Right forelimb (tissue), 1 donor: ENCODE measurements at regions not wholly inside any gene's neighbourhood (a gene's known extent, or its start where the extent isn't known, plus 50 kb on each side); places are given as distances from the start of the nearest gene placed in this dataset.

Source experiments
- DNase-seq: peaks from one replicate; pipeline ENCODE4 v3.0.0-alpha.2; 2018

DNA sequence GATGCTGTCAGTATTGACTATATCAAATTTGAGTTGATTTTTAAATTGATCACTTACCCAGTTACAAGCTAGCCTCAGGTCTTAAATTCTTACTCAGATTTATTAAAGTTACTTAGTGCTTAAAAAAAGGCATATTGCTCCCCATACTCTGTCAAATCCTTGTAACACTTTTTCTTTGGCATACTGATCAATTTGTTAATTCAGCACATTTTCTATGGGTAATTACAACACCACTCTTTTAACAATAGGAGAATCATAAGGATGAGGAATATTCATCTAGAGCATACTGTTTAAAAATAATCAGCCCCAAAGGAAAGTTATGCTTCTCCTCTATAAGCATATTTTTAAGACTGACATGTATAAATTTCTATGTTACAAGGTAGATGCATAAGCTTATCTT is 482.5 kb downstream of the PABPC4L start:
- no peak for DNase-seq

DNA sequence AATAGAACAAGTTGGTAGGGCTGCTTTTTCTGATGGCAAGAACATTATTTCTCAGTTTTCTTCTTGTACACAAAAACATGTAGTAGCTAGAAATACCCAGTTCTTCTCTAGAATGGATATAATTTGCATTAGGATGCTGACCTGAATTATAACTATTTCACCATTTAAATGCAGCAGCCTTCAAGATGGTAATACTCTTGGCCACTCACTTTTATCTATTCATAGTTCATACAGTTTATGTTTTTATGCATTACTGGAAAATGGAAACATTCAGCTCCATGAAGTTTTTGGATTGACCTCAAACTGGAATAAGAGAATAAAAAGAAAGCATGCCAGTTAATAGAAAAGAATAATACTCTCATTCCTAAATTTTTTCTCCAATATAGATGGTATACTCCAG is 487.4 kb downstream of the PABPC4L start:
- DNase-seq, result no peak

DNA sequence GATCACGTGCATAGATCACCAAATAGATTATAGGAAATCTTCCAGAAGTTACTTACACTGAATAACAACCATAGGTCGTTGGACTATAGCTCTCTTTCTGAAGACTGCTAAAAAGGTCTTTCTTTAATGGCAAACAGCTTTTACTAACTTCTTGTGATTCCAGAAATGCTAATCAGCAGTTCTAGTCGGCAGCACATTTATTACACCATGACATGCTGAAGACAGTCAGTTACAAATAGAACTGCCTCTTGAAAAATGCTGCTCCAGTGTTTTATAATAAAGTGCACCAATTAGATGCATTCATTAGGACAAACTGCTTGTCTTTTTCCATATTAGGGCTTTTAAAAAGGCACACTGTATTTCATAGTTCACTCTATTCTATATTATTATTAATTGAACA is 488.2 kb downstream of the PABPC4L start:
- no peak for DNase-seq

DNA sequence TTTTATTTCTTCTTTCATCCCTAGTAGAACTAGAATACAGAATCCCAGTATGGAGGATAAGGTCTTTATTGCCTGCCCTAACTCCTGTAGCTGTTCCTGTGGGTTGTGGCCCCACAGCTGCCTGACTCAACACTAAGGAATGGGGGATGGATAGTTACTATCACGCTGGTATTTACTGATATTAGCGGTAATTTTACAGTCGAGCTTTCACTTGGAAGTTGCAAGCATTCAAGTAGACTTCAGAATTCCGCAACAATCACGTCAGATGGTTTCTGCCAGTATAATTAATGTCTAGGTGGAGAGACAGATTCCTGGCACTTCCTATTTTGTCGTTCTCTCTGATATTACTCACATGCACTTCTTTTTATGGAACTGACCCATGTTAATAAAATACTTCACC is 489.8 kb downstream of the PABPC4L start:
- no peak for DNase-seq

DNA sequence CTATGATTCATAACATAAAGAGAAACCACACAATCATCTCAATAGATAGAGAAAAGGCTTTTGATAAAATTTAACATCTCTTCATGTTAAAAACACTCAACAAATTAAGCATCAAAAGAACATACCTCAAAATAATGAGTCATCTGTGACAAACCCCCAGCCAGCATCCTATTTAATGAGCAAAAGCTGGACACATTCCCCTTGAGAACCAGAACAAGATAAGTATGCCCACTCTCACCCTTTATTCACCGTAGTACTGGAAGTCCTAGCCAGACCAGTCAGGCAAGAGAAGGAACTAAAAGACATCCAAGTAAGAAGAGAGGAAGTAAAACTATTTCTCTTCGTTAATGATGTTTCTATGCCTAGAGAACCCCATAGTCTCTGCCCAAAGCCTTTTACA is 507.2 kb downstream of the PABPC4L start:
- DNase-seq, result no peak

DNA sequence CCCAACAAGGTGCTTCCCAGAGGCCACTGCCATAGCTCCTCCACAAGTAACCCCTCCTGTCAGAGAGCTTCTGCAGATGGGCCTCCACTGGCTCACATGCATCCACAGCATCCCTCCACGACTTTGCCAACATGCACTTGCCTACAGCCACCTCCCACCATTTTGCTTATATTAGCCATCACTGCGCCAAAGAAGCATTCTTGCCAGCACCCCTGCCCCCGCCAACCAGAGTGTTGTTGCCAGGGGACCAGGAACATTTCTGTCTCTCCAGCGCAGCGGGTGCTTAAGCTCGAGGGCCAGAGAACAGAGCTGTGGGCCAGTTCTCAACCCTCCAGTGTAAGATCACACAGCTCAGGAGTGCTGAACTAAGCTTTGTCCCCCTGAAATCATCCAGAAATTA is 517.6 kb downstream of the PABPC4L start:
- no peak for DNase-seq

DNA sequence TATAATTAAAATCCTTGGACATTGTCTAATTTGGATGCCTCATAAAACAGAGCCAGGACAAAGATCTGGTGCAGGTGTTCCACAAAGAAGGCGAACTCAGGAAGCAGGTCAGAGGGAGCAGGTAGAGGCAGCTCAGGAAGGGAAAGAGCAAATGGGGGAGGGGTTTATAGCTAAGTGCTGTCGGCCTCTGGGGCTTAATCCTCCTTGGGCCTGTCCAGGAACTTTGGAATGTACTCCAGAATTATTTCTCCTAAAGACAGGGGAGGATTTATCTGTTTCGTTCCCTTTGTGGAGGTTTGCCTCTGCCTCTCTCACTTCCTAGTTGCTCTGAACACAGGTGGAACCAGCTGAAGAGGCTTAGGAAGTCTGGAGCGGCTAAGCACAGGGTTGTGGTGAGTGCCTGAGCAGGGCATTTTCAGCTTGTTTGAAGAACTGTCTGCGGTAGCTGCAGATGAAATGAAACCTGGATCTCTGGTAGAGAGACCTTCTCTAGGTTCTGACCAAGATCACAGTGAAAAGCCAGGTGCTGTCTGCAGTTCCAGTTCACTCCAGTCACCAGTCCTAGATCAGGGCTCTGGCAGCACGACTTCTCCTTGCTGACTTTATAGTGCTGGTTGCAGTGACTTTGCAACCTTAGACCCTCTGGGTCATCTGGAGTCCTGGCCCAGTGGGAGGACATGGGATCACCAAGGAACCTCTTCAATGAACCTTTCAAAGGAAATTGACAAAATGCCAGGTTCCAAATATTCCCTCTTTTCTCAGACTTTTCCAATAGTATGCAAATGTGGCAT is 519.2 kb downstream of the PCDH10 start:
- DNase-seq, result no peak

DNA sequence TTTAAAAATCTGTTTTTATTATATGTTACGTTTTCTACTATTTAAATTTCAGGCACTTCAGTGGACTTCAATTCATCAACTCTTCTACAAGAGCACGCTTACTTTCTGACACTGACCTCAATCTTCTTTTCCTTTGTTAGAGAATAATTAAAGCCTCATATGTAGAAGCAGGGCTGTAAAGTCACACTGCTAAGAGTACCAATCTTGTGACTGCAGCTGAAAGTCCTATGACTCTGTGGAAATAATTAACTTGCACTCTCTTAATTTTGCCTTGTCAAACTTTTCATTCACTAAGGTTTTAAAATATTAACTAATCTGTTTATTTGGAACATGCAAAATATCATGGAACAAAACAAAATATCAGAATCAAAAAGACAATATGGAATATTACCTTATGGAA is 498.1 kb downstream of the PCDH10 start:
- DNase-seq, result no peak

DNA sequence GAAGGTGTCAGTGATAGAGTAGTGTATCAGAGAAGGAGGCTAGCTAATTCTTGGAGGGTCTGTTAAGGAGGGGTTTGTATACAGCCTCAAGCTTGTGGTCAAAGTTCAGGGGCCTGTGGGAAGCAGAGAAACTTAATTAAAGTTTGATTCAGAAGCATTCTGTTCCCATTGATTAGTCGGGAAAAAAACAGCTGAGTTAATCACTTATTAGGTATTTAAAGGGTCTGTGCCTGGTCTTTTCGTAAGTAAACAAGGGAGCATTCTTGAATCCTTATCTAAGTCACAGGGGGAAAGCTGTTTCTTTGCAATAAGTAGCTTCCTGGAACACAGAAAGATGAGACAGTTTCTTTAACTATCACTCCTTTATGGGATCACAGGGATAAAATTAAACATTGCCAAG is 492.1 kb downstream of the PCDH10 start:
- DNase-seq, result no peak

DNA sequence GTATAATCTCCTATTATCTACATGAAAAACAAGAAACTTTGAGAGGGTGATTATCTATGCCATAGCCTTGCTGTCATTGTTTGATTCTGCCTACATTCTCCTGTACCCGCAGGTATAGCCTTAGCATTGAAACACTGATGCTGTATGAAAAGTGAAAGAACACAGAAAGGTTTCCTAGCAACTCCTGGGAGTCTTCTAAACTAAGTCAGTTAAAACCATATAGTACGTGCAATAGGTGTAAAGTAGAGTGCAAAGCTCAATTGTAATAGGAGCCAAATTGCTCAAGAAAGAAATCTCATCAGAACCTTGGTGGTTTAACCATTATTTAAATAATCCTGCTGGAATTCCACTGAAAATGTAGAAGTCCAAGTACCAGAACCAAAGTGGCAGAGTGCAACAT is 489.7 kb downstream of the PCDH10 start:
- no peak for DNase-seq

DNA sequence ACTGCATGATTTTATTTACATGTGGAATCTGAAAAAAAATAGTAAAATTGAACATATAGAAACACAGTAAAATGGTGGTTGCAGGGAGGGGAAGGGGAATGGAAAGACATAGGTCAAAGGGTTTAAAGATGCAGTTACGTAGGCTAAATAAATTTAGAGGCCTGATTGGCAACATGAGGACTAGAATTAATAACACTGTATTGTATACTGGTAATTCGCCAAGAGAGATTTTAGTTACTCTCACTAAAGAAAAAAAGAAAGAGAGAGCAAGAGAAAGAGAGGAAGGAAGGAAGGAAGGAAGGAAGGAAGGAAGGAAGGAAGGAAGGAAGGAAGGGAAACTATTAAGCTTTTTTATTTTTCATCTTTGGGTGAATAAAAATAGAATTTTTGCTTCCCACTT is 488.1 kb downstream of the PCDH10 start:
- no peak for DNase-seq

DNA sequence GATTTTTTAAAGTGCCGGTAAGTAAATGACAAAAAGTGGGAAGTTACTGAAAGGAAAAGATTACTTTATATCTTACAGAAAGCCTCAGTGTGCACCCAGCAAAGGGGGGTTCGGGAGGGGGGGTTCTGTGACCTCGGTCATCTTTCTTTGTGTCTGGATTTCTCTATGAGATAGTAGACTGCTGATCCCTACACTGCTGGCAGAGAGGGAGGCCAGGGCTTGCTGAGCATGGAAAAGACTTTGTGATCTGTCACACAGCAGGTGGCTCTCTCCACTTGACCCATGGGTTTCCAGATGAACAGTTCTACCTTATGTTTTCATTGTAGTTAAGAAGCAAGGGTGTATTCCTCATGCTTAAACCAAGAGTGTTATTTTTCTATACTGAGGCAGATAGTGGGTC is 475.6 kb downstream of the PCDH10 start:
- DNase-seq, result no peak

DNA sequence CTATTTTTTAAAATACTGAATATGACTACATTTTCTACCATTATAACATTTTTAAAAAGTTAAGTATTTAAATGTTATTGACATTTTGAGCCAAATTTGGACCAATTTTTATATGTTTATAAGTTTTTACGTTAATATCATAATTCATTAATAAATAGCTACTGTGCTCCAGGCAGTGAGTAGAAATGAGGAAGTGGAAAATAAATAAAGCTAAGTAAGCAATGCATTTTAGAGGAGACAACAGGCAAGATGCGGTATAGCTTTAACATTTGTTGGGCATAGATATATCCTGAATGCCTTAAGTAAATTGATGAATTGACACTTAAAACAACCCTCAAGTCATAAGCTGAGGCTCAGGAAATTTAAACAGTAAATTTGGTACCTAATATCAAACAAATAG is 474.8 kb downstream of the PCDH10 start:
- no peak for DNase-seq

DNA sequence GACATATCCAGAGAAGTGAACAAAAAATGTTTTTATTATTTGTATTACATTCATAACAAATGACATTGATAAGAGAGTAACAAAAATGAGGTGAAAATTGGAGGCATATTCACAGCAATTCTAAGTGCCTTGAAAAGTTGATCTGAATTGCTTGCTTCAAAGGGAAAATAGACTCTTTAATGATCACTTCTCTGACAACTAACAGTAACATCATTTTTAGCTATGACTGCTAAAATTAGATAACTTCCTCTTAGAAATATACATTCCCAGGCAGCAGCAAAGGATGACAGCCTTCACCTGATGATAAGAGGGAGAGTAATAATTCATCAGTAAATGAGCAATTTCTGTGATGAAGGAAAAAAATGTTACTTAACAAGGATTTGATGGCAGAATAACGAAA is 472.5 kb downstream of the PCDH10 start:
- DNase-seq, result no peak

DNA sequence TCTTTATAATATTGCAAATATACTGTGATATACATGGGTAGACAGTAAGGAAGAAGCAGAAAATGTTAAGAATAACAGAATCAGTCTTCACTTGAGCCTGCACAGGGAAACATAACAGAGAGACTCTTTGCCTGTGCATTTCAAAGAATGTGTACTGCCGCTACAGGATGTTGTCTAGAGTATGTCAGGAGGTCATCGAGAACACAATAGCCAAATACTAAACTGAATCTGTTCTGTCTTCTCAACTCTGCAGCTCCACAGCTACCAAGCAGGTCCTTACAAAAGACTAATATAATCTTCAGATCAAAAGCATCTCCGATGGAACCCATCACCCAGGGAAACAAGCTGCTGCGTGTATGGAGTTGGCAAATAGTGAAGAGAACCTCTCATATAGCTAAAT is 471.5 kb downstream of the PCDH10 start:
- no peak for DNase-seq

DNA sequence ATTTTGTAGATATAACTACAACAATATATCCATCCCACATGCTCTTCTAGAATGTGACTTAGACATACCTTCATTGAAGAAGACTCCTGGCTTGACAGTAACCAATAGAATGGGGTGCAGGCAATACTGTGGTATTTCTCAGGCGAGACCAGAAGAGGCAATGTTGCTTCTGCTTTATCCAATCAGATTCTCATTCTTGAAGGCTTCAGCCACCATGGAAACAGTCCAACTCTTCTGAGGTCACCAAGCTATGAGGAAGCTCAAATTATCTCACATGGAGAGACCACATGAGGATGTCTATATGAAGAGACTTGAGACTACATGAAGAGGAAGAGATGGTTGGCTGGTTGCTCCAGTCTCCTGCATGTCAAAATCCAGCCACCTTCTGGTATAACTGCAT is 469.9 kb downstream of the PCDH10 start:
- DNase-seq, result no peak

DNA sequence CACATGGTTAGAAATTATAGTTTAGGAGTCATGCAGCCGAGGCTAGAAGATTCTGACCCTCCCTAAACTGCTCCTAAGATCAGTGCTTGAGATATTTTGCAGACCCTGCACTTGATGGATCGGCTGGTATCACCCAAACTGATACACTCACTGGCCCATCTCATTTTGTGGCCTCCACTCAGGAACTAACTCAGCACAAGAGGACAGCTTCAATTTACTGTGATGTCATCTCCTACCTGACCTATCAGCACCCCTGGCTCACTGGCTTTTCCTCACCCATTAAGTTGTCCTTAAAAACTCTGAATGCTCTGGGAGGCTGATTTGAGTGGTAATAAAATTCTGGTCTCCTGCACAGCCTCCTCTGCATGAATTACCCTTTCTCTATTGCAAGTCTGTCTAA is 450.9 kb downstream of the PCDH10 start:
- no peak for DNase-seq

DNA sequence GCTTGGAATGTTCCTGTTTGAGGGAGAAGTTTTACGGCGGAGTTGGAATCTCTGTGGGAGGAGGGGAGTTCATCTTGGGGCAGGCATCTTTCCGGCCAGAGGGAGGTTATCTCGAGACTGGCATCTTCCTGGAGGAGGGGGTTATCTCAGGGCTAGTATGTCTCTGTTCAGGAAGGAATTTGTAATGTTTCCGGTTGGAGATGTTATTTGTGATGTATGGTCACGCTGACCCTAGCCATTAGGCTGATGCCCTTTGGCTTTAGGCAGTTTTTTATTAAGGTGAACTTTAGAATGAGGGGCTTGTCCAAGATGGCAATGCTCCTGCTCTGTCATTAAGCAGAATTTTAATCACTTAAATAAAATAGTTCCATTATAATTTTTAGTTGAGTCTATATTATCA is 449.7 kb downstream of the PCDH10 start:
- no peak for DNase-seq

DNA sequence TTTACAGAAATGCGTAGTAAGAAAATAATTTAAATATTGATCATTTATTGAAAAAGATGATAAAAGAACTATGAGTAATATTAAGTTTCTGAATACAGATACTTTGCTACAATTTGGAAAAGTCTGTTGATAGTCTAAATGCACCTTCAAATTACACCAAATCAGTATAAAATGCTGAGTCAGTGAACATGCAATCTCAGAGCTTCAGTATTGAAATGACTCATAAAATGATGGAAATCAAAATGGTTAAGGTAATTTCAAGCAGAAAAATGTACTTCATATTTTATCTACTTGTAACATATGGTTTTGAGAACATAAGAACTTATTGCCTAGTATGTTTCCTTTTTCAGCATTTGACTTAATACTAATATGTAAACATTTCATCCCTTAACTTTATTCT is 448.2 kb downstream of the PCDH10 start:
- no peak for DNase-seq

DNA sequence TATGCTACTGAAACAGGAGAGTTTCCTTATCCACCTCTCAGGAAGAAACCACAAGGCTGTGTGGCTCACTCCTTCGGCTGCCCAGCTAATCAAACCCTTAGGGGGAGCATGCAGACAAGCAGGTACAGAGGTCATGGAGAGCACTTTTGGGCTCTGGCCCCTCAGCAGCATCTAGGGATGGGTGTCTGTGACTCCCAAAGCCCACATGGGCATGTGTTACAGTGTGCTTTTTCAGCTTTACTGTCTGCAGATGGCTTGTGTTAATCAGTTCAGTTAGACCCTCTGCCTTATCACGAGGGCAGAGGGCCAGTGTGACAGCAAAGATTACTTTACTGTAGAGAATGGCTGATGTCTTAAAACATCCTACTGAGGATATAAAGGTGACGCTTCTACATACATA is 447.4 kb downstream of the PCDH10 start:
- DNase-seq, result no peak

DNA sequence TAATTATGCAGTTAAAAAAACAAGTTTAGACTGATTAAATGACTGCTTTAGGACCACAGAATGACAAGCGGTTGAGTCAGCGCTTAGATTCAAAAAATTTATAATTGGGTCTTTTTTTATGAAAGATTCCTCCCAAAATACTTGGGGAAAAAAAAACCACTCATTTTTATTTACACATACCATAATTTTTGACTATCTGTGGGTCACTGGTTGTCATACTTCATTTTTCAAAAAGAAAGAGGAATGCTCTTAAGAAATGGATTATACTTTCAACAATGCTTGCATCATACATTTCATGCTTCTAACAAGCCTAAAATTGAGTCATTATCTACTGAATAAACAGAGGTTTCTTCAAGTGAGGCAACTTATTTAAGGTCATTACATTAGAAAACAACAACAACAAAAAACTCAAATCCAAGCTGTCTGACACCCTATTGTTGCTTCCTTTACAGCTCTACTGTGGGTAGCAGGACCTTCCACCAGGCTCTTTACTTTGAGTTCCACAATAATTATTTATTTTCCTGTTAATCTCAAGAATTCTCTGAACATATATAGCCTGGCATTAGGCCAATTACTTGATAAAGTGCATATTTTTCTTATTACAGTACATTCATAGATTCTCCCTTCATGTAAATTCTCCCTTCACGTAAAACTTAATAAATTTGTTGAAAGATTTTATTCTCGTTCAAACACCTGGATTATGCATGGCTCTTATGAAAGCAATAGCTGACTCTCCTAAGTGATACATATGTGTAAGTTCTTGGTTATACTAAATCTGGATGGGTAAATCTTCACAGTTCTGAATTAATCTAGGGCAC is 445.5 kb downstream of the PCDH10 start:
- DNase-seq, result no peak

DNA sequence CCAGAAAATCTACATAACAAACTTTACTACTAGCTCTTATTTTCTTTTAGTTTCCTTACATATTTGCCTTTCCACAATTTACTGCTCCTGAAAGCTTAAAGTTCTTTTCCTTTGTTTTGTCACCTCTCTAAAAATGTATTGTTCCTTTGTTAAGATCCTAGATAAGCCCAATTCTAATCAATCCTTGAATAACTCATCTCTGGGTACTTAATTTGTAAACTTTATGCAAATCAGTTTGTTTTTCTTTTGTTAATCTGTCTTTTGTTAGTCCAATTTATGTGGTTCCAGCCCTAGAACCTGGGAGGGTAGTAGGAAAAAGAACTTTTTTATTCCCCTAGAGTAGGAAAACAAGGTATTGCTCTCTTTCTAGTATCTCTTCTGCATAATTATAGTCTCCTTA is 444.7 kb downstream of the PCDH10 start:
- DNase-seq, result no peak

DNA sequence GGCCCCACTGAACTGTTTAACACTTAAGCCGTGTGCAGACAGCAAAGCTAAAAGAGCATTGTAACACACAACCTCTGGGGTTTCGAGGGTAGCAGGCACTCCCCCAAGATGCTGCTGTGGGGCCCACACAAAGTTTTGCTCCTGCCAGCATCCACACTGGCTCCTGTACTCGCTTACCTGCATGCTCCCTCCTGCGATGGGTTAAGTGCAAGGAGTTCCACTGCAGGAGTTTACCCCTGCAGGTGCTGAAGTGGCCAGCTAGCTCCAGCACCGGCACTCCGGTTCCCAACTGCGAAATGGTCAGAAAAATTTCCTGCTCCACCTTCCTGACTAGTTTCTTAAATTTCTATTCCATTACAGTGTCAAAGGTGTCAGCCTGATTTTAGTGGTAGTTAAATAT is 443.5 kb downstream of the PCDH10 start:
- no peak for DNase-seq

DNA sequence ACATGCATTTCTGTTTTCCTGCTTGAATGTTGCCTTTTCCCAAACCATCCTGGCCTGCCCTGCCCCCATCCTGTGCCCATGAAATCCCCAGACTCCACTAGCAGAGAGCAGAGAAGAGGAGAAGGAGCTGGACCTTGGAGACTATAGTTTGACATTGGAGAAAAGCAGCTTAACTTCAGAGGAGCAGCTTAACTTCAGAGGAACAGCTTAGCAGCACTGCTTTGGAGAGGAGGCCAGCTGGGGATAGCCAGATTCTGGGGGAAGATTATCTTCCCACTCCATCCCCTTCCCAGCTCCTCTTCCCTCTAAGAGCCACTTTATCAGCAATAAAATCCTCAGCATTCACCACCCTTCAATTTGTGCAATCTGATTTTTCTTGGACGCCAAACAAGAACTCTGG is 443.0 kb downstream of the PCDH10 start:
- DNase-seq, result no peak

DNA sequence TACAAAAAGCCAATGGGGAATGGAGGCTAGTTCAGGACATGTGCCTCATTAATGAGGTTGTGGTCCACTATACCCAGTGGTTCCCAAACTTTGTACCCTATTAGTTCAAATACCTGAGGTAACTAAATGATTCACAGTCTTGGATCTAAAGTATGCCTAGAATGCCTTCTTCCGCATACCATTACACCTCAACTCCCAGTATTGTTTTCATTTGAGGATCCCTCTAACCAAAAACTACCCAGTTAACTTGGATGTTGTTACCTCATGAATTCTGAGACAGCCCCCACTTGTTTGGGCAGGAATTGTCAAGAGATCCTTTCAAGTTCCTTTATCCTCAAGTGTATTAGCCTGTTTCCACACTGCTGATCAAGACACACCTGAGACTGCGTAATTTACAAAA is 439.2 kb downstream of the PCDH10 start:
- no peak for DNase-seq
